Peyer's patch (tissue), 4 donors: ENCODE measurements at regions not wholly inside any gene's neighbourhood (a gene's known extent, or its start where the extent isn't known, plus 50 kb on each side); places are given as distances from the start of the nearest gene placed in this dataset.

Experiments
- DNase-seq, 3 donors: peaks; one replicate each; pipeline ENCODE4 v3.0.0-alpha.2; 2017 to 2019
- H3K27ac ChIP-seq, 4 donors: fragments of 200-600 bp; sonication (generic); one replicate each; pipeline ENCODE4 v1.5.1; 2016 to 2019
- H3K27me3 ChIP-seq, 2 donors: fragments of 200-600 bp; sonication (generic); one replicate each; pipeline ENCODE4 v1.5.1; 2019
- H3K36me3 ChIP-seq, 3 donors: fragments of 200-600 bp; sonication (generic); one replicate each; pipeline ENCODE4 v1.5.1; 2016 to 2019
- H3K4me1 ChIP-seq, 4 donors: fragments of 200-600 bp; sonication (generic); one replicate each; pipeline ENCODE4 v1.5.1; 2016 to 2019
- H3K4me3 ChIP-seq, 4 donors: fragments of 200-600 bp; sonication (generic); 1 replicate in 3 of 4; 2 replicates in 1 of 4; pipeline ENCODE4 v1.5.1; 2016 to 2019; ENCODE audit warnings: mild to moderate bottlenecking in 1 of 4
- H3K9me3 ChIP-seq, 4 donors: fragments of 200-600 bp; sonication (generic); one replicate each; pipeline ENCODE4 v1.5.1; 2016 to 2019; ENCODE audit warnings: mild to moderate bottlenecking in 1 of 4
- CTCF ChIP-seq, 6 experiments: fragments of 450-650 bp in 4 of 6; fragments of 200-600 bp in 2 of 6; sonication (generic) in 1 of 6; IDR thresholded peaks; one replicate each; pipeline ENCODE4 v1.5.1; 2017 to 2019; ENCODE audit warnings: antibody characterized with exemption in 6 of 6, mild to moderate bottlenecking in 3 of 6, moderate library complexity in 1 of 6
- POLR2A ChIP-seq, 2 donors: fragments of 450-650 bp; IDR thresholded peaks; one replicate each; pipeline ENCODE4 v1.5.1; 2017; ENCODE audit warnings: antibody characterized with exemption in 2 of 2, mild to moderate bottlenecking in 2 of 2, moderate library complexity in 2 of 2

- TF ChIP-seq POLR2A (IDR thresholded peaks at IDR 0.05) (no peak), CTCF (IDR thresholded peaks at IDR 0.05) (peak in 4 of 6 experiments; percentile 6 to 24 (median 18))
- H3K4me1 ChIP-seq = no peaks in the 10 kb centered on the region
- no peak overlapping the region for H3K27ac ChIP-seq
- DNase-seq = no peak
- H3K36me3 ChIP-seq = no peaks in the 10 kb centered on the region
- no peak overlapping the region for H3K4me3 ChIP-seq
- no peaks in the 10 kb centered on the region for H3K9me3 ChIP-seq
- no peaks in the 10 kb centered on the region for H3K27me3 ChIP-seq
Observed at GRCh38 chr9:28774433-28775235, 1201.4 kb upstream of the C9orf72 start.

- no peaks in the 10 kb centered on the region for H3K27me3 ChIP-seq
- TF ChIP-seq POLR2A (IDR thresholded peaks at IDR 0.05) (no peak), CTCF (IDR thresholded peaks at IDR 0.05) (no peak)
- DNase-seq = no peak
- H3K4me3 ChIP-seq = no peak overlapping the region
- no peaks in the 10 kb centered on the region for H3K9me3 ChIP-seq
- no peak overlapping the region for H3K27ac ChIP-seq
- H3K4me1 ChIP-seq = no peaks in the 10 kb centered on the region
- no peaks in the 10 kb centered on the region for H3K36me3 ChIP-seq
Observed at GRCh38 chr9:28779243-28779642, 1206.0 kb upstream of the C9orf72 start.

GRCh38 chr9:28781481-28781880, 1208.2 kb upstream of the C9orf72 start:
- Histone ChIP-seq H3K9me3 (no peaks in the 10 kb centered on the region), H3K36me3 (no peaks in the 10 kb centered on the region), H3K27me3 (no peaks in the 10 kb centered on the region), H3K4me1 (no peaks in the 10 kb centered on the region), H3K27ac (no peak overlapping the region), H3K4me3 (no peak overlapping the region)
- TF ChIP-seq CTCF (IDR thresholded peaks at IDR 0.05) = no peak
- DNase-seq = no peak

GRCh38 chr9:28782630-28783029, 1209.3 kb upstream of the C9orf72 start:
- no peak for TF ChIP-seq CTCF (IDR thresholded peaks at IDR 0.05)
- TF ChIP-seq POLR2A (IDR thresholded peaks at IDR 0.05) = no peak
- Histone ChIP-seq H3K27me3 (no peaks in the 10 kb centered on the region), H3K27ac (no peak overlapping the region), H3K9me3 (no peaks in the 10 kb centered on the region), H3K4me1 (no peaks in the 10 kb centered on the region), H3K4me3 (no peak overlapping the region), H3K36me3 (no peaks in the 10 kb centered on the region)
- DNase-seq = no peak

- no peaks in the 10 kb centered on the region for H3K36me3 ChIP-seq
- no peak overlapping the region for H3K4me3 ChIP-seq
- TF ChIP-seq POLR2A (IDR thresholded peaks at IDR 0.05) (no peak), CTCF (IDR thresholded peaks at IDR 0.05) (no peak)
- H3K9me3 ChIP-seq = no peaks in the 10 kb centered on the region
- no peaks in the 10 kb centered on the region for H3K27me3 ChIP-seq
- no peak overlapping the region for H3K27ac ChIP-seq
- DNase-seq = no peak
- H3K4me1 ChIP-seq = no peaks in the 10 kb centered on the region
Observed at GRCh38 chr9:28792716-28793115, 1219.4 kb upstream of the C9orf72 start.
